Peyer's patch (tissue), 4 donors: ENCODE measurements at regions not wholly inside any gene's neighbourhood (a gene's known extent, or its start where the extent isn't known, plus 50 kb on each side); places are given as distances from the start of the nearest gene placed in this dataset.
A peak's percentile ranks its signal among the peaks of the same experiment; 100 is the strongest.

ENCODE experiments used
- DNase-seq, 3 donors: peaks; one replicate each; pipeline ENCODE4 v3.0.0-alpha.2; 2017 to 2019
- H3K27ac ChIP-seq, 4 donors: fragments of 200-600 bp; sonication (generic); one replicate each; pipeline ENCODE4 v1.5.1; 2016 to 2019
- H3K27me3 ChIP-seq, 2 donors: fragments of 200-600 bp; sonication (generic); one replicate each; pipeline ENCODE4 v1.5.1; 2019
- H3K36me3 ChIP-seq, 3 donors: fragments of 200-600 bp; sonication (generic); one replicate each; pipeline ENCODE4 v1.5.1; 2016 to 2019
- H3K4me1 ChIP-seq, 4 donors: fragments of 200-600 bp; sonication (generic); one replicate each; pipeline ENCODE4 v1.5.1; 2016 to 2019
- H3K4me3 ChIP-seq, 4 donors: fragments of 200-600 bp; sonication (generic); 1 replicate in 3 of 4; 2 replicates in 1 of 4; pipeline ENCODE4 v1.5.1; 2016 to 2019; ENCODE audit warnings: mild to moderate bottlenecking in 1 of 4
- H3K9me3 ChIP-seq, 4 donors: fragments of 200-600 bp; sonication (generic); one replicate each; pipeline ENCODE4 v1.5.1; 2016 to 2019; ENCODE audit warnings: mild to moderate bottlenecking in 1 of 4
- CTCF ChIP-seq, 6 experiments: fragments of 450-650 bp in 4 of 6; fragments of 200-600 bp in 2 of 6; sonication (generic) in 1 of 6; IDR thresholded peaks; one replicate each; pipeline ENCODE4 v1.5.1; 2017 to 2019; ENCODE audit warnings: antibody characterized with exemption in 6 of 6, mild to moderate bottlenecking in 3 of 6, moderate library complexity in 1 of 6
- POLR2A ChIP-seq, 2 donors: fragments of 450-650 bp; IDR thresholded peaks; one replicate each; pipeline ENCODE4 v1.5.1; 2017; ENCODE audit warnings: antibody characterized with exemption in 2 of 2, mild to moderate bottlenecking in 2 of 2, moderate library complexity in 2 of 2

DNA sequence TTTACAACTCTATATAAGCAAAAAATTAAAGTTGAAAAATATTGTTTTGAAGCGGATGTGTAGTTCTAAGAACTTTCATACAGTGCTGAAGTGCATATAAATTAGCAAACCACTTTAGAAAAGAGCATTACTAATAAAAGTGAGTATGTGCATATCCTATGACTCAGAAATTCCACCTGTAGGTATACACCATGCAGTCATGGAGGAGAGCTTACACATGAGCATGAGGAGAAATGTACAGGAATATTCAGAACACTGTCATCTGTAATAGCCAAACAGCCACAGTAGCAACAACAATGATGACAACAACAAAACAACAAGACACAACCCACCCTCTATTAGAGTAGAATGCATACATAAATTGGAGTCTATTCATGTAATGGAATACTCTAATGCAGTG is 138.2 kb upstream of the ARRDC3 start:
- no peak for DNase-seq
- Histone ChIP-seq H3K4me3 (no peak overlapping the region), H3K27me3 (no peaks in the 10 kb centered on the region), H3K27ac (no peak overlapping the region), H3K4me1 (no peaks in the 10 kb centered on the region), H3K36me3 (no peaks in the 10 kb centered on the region), H3K9me3 (no peaks in the 10 kb centered on the region)
- no peak for TF ChIP-seq CTCF (IDR thresholded peaks at IDR 0.05)
- no peak for TF ChIP-seq POLR2A (IDR thresholded peaks at IDR 0.05)

- Histone ChIP-seq H3K36me3 (no peaks in the 10 kb centered on the region), H3K4me3 (no peak overlapping the region), H3K4me1 (no peaks in the 10 kb centered on the region), H3K9me3 (no peaks in the 10 kb centered on the region), H3K27me3 (no peaks in the 10 kb centered on the region), H3K27ac (no peak overlapping the region)
- TF ChIP-seq POLR2A (IDR thresholded peaks at IDR 0.05) (no peak), CTCF (IDR thresholded peaks at IDR 0.05) (no peak)
- DNase-seq: no peak
Measured at GRCh38 chr5:91514400-91514799, 131.3 kb upstream of the ARRDC3 start.

- TF ChIP-seq POLR2A (IDR thresholded peaks at IDR 0.05): no peak
- Histone ChIP-seq H3K27me3 (no peaks in the 10 kb centered on the region), H3K27ac (no peak overlapping the region), H3K4me3 (no peak overlapping the region), H3K9me3 (no peaks in the 10 kb centered on the region), H3K36me3 (no peaks in the 10 kb centered on the region), H3K4me1 (no peaks in the 10 kb centered on the region)
- DNase-seq: no peak
Measured at GRCh38 chr5:91503321-91503720, 120.2 kb upstream of the ARRDC3 start.

GRCh38 chr5:91500758-91501157 is 117.6 kb upstream of the ARRDC3 start:
- Histone ChIP-seq H3K4me3 (no peak overlapping the region), H3K4me1 (no peaks in the 10 kb centered on the region), H3K36me3 (no peaks in the 10 kb centered on the region), H3K9me3 (no peaks in the 10 kb centered on the region), H3K27ac (no peak overlapping the region), H3K27me3 (no peaks in the 10 kb centered on the region)
- TF ChIP-seq POLR2A (IDR thresholded peaks at IDR 0.05) (no peak), CTCF (IDR thresholded peaks at IDR 0.05) (no peak)
- no peak for DNase-seq

GRCh38 chr5:91499943-91500531 is 116.9 kb upstream of the ARRDC3 start:
- Histone ChIP-seq H3K4me3 (no peak overlapping the region), H3K27me3 (no peaks in the 10 kb centered on the region), H3K36me3 (no peaks in the 10 kb centered on the region), H3K27ac (no peak overlapping the region), H3K4me1 (no peaks in the 10 kb centered on the region), H3K9me3 (no peaks in the 10 kb centered on the region)
- DNase-seq: no peak
- TF ChIP-seq POLR2A (IDR thresholded peaks at IDR 0.05) (no peak), CTCF (IDR thresholded peaks at IDR 0.05) (peak in 5 of 6 experiments; percentile 34 to 67 (median 54))

- no peak for DNase-seq
- Histone ChIP-seq H3K9me3 (no peaks in the 10 kb centered on the region), H3K4me1 (no peaks in the 10 kb centered on the region), H3K36me3 (no peaks in the 10 kb centered on the region), H3K27ac (no peak overlapping the region), H3K4me3 (no peak overlapping the region), H3K27me3 (no peaks in the 10 kb centered on the region)
- TF ChIP-seq POLR2A (IDR thresholded peaks at IDR 0.05) (no peak), CTCF (IDR thresholded peaks at IDR 0.05) (no peak)
Measured at GRCh38 chr5:91495699-91496098, 112.6 kb upstream of the ARRDC3 start.
